MM.1S (cell line): ENCODE measurements at regions not wholly inside any gene's neighbourhood (a gene's known extent, or its start where the extent isn't known, plus 50 kb on each side); places are given as distances from the start of the nearest gene placed in this dataset.

Source experiments
- DNase-seq: peaks from one replicate; pipeline ENCODE4 v3.0.0-alpha.2; 2015
- H2AFZ ChIP-seq: fragments of 300-600 bp; sonication (generic); 2 replicates; pipeline ENCODE4 v1.6.0; 2016; ENCODE audit warnings: antibody characterized with exemption, low read length
- H3F3A ChIP-seq: fragments of 300-600 bp; sonication (generic); 2 replicates; pipeline ENCODE4 v1.6.1; 2016; ENCODE audit warnings: mild to moderate bottlenecking, antibody characterized with exemption, low read length, moderate library complexity, mixed read lengths; ENCODE audit not compliant: insufficient read depth
- H3K27ac ChIP-seq: fragments of 300-600 bp; sonication (generic); 2 replicates; pipeline ENCODE4 v1.5.1; 2016; ENCODE audit warnings: mild to moderate bottlenecking, low read length
- H3K27me3 ChIP-seq: fragments of 300-600 bp; sonication (generic); replicated peaks from 2 replicates; pipeline ENCODE4 v1.6.0; 2016; ENCODE audit warnings: low read length; ENCODE audit not compliant: insufficient read depth
- H3K36me3 ChIP-seq: fragments of 300-600 bp; sonication (generic); replicated peaks from 2 replicates; pipeline ENCODE4 v1.6.1; 2016; ENCODE audit warnings: mild to moderate bottlenecking, low read length, mixed read lengths; ENCODE audit not compliant: insufficient read depth
- H3K4me1 ChIP-seq: fragments of 300-600 bp; sonication (generic); 2 replicates; pipeline ENCODE4 v1.6.1; 2016; ENCODE audit warnings: low read length, mixed read lengths
- H3K4me2 ChIP-seq: fragments of 300-600 bp; sonication (generic); 2 replicates; pipeline ENCODE4 v1.6.0; 2016; ENCODE audit warnings: low read depth, low read length
- H3K4me3 ChIP-seq: fragments of 300-600 bp; sonication (generic); 2 replicates; pipeline ENCODE4 v1.5.1; 2016; ENCODE audit warnings: low read length, mixed read lengths
- H3K79me2 ChIP-seq: fragments of 300-600 bp; sonication (generic); 2 replicates; pipeline ENCODE4 v1.6.1; 2016; ENCODE audit warnings: mixed run types, low read length, mixed read lengths
- H3K9ac ChIP-seq: fragments of 300-600 bp; sonication (generic); 2 replicates; pipeline ENCODE4 v1.6.1; 2016; ENCODE audit warnings: low read length, mixed read lengths
- H3K9me2 ChIP-seq: fragments of 300-600 bp; sonication (generic); replicated peaks from 2 replicates; pipeline ENCODE4 v1.6.1; 2016; ENCODE audit warnings: mild to moderate bottlenecking, low read length, mixed read lengths; ENCODE audit not compliant: insufficient read depth
- H3K9me3 ChIP-seq: fragments of 300-600 bp; sonication (generic); replicated peaks from 2 replicates; pipeline ENCODE4 v1.6.1; 2016; ENCODE audit warnings: mild to moderate bottlenecking, low read length, mixed read lengths; ENCODE audit not compliant: insufficient read depth
- H4K20me1 ChIP-seq: fragments of 300-600 bp; sonication (generic); 2 replicates; pipeline ENCODE4 v1.6.1; 2016; ENCODE audit warnings: mild to moderate bottlenecking, low read length, moderate library complexity, mixed read lengths; ENCODE audit not compliant: insufficient read depth
- EZH2 ChIP-seq: fragments of 300-600 bp; sonication (generic); optimal IDR thresholded peaks from 2 replicates; pipeline ENCODE3; 2017; ENCODE audit warnings: low read depth, mild to moderate bottlenecking, antibody characterized with exemption, low read length, mixed read lengths
- EZH2phosphoT487 ChIP-seq: fragments of 300-600 bp; sonication (generic); IDR thresholded peaks from 2 replicates; pipeline ENCODE4 v1.6.1; 2018; ENCODE audit warnings: antibody characterized with exemption, low read length
- TF ChIP-seq, protein P1 (sequence below): fragments of 300-600 bp; sonication (generic); IDR thresholded peaks from 2 replicates; pipeline ENCODE4 v1.5.1; 2016; ENCODE audit warnings: antibody characterized with exemption, low read length, mixed read lengths

DNA sequence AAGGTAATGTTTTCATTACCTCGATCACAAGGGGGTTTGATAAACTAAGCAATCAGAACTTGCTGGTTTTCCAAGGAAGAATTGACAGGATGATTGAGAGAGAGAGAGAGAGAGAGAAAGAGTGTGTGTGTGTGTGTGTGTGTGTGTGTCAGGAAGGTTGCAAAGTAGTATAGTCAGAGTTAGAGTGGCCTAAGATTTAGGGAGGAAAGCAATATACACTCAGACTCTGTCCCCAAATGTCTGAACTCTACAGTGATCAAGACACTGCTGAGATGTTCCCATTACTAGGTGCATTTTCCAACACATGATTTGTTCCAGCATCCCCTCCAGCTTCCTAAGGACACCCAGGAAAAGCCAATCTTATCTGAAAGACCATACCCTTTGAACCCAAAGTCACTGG, 1074.1 kb downstream of the BCL11B start:
- H3K27me3 ChIP-seq: no peaks in the 10 kb centered on the region
- H2AFZ ChIP-seq: no peak overlapping the region
- peak overlapping the region; percentile 51; the same call in 1 of the 2 replicates for H3K9ac ChIP-seq
- no peak for DNase-seq
- H3K27ac ChIP-seq: peak overlapping the region; percentile 92
- H3K79me2 ChIP-seq: no peaks in the 10 kb centered on the region
- no peaks in the 10 kb centered on the region for H3K9me2 ChIP-seq
- H3K4me1 ChIP-seq: peaks cover 45% of the 10 kb centered on the region
- no peak overlapping the region for H3K4me3 ChIP-seq
- H3F3A ChIP-seq: peaks cover 16% of the 10 kb centered on the region
- H3K4me2 ChIP-seq: 0 out of 2 replicates have a peak overlapping the region, but pooled peaks have one; percentile 24
- H3K9me3 ChIP-seq: no peaks in the 10 kb centered on the region
- H4K20me1 ChIP-seq: no peaks in the 10 kb centered on the region
- no peaks in the 10 kb centered on the region for H3K36me3 ChIP-seq
- TF ChIP-seq EZH2phosphoT487: no peak
- no peak for TF ChIP-seq EZH2
- TF ChIP-seq, protein P1, sequence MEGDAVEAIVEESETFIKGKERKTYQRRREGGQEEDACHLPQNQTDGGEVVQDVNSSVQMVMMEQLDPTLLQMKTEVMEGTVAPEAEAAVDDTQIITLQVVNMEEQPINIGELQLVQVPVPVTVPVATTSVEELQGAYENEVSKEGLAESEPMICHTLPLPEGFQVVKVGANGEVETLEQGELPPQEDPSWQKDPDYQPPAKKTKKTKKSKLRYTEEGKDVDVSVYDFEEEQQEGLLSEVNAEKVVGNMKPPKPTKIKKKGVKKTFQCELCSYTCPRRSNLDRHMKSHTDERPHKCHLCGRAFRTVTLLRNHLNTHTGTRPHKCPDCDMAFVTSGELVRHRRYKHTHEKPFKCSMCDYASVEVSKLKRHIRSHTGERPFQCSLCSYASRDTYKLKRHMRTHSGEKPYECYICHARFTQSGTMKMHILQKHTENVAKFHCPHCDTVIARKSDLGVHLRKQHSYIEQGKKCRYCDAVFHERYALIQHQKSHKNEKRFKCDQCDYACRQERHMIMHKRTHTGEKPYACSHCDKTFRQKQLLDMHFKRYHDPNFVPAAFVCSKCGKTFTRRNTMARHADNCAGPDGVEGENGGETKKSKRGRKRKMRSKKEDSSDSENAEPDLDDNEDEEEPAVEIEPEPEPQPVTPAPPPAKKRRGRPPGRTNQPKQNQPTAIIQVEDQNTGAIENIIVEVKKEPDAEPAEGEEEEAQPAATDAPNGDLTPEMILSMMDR: no peak

DNA sequence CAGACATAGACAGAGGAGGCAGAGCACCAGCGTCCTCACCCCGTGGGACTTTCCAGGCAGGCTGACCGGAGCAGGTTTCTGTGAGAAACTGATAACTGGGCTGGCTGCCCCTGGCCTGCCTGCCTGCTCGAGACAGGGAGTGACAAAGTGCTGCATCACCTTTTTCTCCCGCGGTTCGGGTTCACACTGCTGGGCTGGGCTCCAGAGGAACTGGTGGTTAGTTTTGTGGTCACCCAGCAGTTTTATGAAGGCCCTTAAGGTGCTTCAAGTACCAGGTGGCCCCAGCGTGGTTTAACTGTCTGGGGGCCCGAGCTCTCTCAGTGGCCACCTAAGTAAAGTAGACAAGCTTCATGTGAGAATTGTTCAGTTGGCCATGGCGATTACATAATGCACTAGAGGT, 1073.6 kb downstream of the BCL11B start:
- H3K36me3 ChIP-seq: no peaks in the 10 kb centered on the region
- H3K9me2 ChIP-seq: no peaks in the 10 kb centered on the region
- DNase-seq: peak; percentile 95
- H2AFZ ChIP-seq: no peak overlapping the region
- H4K20me1 ChIP-seq: no peaks in the 10 kb centered on the region
- no peaks in the 10 kb centered on the region for H3K9me3 ChIP-seq
- H3K27me3 ChIP-seq: no peaks in the 10 kb centered on the region
- peaks cover 48% of the 10 kb centered on the region for H3K4me1 ChIP-seq
- TF ChIP-seq, protein P1: no peak
- TF ChIP-seq EZH2phosphoT487: no peak
- no peak for TF ChIP-seq EZH2
- 0 out of 2 replicates have a peak overlapping the region, but pooled peaks have one; percentile 24 for H3K4me2 ChIP-seq
- peaks cover 17% of the 10 kb centered on the region for H3F3A ChIP-seq
- H3K27ac ChIP-seq: peak overlapping the region; percentile 92
- H3K9ac ChIP-seq: peak overlapping the region; percentile 51; the same call in 1 of the 2 replicates
- no peak overlapping the region for H3K4me3 ChIP-seq
- no peaks in the 10 kb centered on the region for H3K79me2 ChIP-seq

DNA sequence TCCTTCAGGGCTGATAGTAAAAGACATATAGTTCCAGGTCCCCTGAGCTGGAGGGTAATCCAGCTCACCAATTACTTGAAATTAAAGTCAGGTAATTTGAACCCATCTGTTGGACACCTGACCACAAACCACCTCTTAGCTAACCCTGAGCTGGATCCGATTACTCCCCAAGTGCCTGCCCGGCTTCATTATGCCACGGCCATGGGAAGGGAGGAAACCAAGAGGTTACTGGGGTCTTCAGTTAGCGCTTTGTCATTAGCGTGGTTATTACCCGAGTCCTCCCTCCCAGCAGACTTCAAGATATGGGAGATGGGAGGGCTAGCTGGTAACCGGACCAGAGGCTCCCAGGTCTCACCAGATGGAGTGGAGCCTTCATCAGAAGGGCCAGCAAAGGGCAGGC, 1071.4 kb downstream of the BCL11B start:
- H3K27ac ChIP-seq: no peak overlapping the region
- H3K36me3 ChIP-seq: no peaks in the 10 kb centered on the region
- H3K4me3 ChIP-seq: no peak overlapping the region
- no peak for DNase-seq
- no peaks in the 10 kb centered on the region for H4K20me1 ChIP-seq
- H3K4me2 ChIP-seq: no peak overlapping the region
- H3K27me3 ChIP-seq: no peaks in the 10 kb centered on the region
- no peak overlapping the region for H2AFZ ChIP-seq
- no peaks in the 10 kb centered on the region for H3K9me3 ChIP-seq
- peaks cover 60% of the 10 kb centered on the region for H3K4me1 ChIP-seq
- TF ChIP-seq, protein P1: no peak
- TF ChIP-seq EZH2phosphoT487 (no peak), EZH2 (no peak)
- H3K9ac ChIP-seq: no peak overlapping the region
- no peaks in the 10 kb centered on the region for H3K9me2 ChIP-seq
- peaks cover 17% of the 10 kb centered on the region for H3F3A ChIP-seq
- no peaks in the 10 kb centered on the region for H3K79me2 ChIP-seq
